GM21825 (cell line): ENCODE measurements at regions not wholly inside any gene's neighbourhood (a gene's known extent, or its start where the extent isn't known, plus 50 kb on each side); places are given as distances from the start of the nearest gene placed in this dataset.
"Not testable (repeated sequence)": the region's sequence is repeated elsewhere in the genome, so short reads cannot be mapped to it uniquely, and the experiment has no call there.

ENCODE experiments used
- ATAC-seq: cut with Tn5 transposase; IDR thresholded peaks from one replicate; pipeline ENCODE4 v1.9.1; 2021; ENCODE audit warnings: mild to moderate bottlenecking, moderate library complexity; ENCODE audit not compliant: unreplicated experiment

GRCh38 chr21:6553505-6554376 lies 3967.6 kb upstream of the TPTE start:
- ATAC-seq, result not testable (repeated sequence)

- not testable (repeated sequence) for ATAC-seq
These were observed 3967.0 kb upstream of the TPTE start for GRCh38 chr21:6554377-6554864.

- peak; percentile 47 for ATAC-seq
These were observed 3964.9 kb upstream of the TPTE start for GRCh38 chr21:6556516-6556915.

DNA sequence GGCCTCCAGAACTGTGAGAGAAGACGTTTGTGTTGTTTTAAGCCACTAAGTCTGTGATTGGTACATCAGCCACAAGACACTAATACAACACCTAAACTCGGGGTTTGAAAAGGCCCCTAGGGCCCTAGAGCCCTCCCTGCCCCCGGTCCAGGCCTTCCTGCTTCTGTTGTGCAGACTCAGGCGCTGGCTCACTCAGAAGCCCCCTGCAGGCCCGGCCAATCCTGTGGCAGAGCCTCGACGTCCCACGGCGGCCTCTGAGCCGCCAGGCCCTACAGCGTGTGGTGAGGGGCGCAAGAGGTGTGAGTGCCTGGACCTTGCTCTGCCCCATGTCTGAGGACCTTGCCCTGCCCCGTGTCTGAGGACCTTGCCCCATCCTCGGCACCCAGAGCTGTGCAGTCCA lies 3964.0 kb upstream of the TPTE start:
- not testable (repeated sequence) for ATAC-seq

- ATAC-seq, result not testable (repeated sequence)
These were observed 3960.2 kb upstream of the TPTE start for GRCh38 chr21:6561168-6561567.

GRCh38 chr21:6561578-6561977 lies 3959.8 kb upstream of the TPTE start:
- not testable (repeated sequence) for ATAC-seq

GRCh38 chr21:6564543-6565166 lies 3956.7 kb upstream of the TPTE start:
- ATAC-seq, result not testable (repeated sequence)

DNA sequence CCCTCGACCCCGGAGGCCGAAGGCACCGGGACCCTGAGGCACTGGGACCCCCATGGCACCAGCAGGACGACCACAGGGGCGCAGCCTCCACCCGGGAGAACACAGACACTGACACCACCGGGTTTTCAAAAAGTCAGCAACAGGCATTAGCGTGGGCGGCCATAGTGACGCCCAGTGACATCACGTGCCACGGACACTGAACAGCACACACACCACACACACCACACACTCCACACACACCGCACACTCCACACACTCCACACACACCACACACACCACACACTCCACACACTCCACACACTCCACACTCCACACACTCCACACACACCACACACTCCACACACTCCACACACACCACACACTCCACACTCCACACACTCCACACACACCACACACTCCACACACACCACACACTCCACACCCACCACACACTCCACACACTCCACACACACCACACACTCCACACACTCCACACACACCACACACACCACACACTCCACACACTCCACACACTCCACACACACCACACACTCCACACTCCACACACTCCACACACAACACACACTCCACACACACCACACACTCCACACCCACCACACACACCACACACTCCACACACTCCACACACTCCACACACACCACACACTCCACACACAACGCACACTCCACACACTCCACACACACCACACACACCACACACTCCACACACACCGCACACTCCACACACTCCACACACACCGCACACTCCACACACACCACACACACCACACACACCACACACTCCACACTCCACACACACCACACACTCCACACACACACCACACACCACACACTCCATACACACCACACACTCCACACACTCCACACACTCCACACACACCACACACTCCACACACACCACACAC lies 3955.9 kb upstream of the TPTE start:
- ATAC-seq, result not testable (repeated sequence)

- not testable (repeated sequence) for ATAC-seq
These were observed 3953.8 kb upstream of the TPTE start for GRCh38 chr21:6567542-6567941.

DNA sequence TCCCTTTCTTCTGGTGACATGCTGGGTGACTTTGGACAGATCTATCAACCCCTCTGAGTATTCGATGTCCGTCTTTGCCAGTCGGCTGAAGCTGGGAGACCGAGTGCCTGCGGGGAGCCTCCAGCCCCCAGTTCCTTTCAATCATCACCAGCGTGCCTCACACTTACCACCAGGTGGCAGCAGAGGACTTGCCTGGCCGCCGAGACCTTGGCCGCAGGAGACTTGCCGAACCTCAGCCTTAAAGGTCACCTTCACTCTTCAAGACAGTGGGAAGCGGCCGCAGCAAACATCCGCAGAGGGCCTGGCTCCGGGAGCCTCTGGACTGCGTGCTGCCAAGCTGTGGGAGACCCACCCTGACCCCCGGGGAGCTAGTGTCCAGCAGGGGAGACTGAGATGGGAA lies 3952.2 kb upstream of the TPTE start:
- peak; percentile 44 for ATAC-seq

DNA sequence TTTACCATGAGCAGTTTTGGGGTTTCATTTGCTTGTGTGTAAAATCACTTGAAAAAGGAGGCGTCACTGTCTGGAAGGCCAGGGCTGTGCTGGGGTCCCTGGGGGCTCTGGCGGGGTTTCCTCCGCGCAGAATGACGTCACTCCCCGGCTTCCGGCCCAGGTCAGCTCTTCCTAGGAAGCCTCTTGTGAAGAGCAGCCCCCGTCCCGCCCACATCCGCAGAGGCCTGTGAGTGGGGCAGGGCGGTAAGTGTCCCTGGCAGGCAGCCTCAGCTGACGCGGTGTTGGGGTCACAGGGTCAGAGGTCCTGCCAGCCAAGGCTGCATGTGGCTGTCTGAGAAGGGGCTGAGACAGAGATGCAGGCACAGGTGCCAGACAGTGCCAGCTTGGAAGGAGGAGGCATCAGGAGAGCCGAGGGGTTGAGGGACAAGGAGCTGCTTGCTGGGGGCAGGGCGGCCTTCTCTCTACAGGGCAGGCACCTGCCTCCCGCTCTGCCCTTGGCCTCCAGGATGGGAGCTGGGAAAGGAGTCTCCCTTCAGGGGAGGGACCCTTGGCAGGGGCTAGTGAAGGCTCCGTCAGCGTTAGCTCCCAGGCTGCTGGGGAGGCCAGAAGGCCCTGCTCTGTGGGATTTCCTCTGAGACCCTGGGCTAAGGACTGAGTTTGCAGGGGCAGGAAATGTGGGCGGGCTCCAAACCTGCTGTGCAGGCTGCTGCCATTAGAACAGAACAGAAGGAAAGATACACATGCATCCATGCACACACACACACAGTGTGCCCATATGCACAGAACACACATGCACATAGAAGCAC lies 3951.6 kb upstream of the TPTE start:
- peak; percentile 57 for ATAC-seq

DNA sequence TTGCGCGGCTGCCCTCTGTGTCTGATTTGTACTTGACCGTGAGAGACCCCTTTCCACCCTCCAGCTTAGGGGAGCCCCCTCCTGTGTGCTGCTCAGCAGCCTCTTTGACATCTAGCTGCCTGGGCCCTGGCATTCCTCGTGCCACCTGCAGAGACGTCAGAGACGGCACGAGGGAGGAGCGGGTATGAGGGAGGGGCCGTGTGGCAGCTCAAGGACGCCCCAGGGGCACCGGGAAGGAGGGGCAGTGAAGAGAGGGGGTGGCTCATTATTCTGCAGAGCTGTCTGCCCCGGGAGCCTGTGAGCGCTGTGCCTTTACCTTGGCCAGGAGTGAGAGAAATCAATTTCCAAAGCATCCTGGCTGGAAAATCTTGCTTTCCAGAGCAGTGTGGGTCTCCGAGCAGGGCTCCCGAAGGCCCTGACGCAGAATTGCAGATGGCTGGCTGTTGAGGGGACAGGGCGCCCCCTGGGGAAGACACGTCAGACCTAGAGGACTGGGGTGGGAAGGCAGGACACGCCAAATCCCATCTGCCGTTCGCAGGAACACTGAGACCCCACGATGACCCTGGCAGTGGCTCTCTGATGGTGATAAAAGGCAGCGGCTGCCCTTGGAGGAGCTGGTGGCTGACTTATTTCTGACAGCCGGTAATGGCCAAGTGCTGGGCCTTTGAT lies 3950.5 kb upstream of the TPTE start:
- not testable (repeated sequence) for ATAC-seq

- not testable (repeated sequence) for ATAC-seq
These were observed 3947.8 kb upstream of the TPTE start for GRCh38 chr21:6573576-6573975.

DNA sequence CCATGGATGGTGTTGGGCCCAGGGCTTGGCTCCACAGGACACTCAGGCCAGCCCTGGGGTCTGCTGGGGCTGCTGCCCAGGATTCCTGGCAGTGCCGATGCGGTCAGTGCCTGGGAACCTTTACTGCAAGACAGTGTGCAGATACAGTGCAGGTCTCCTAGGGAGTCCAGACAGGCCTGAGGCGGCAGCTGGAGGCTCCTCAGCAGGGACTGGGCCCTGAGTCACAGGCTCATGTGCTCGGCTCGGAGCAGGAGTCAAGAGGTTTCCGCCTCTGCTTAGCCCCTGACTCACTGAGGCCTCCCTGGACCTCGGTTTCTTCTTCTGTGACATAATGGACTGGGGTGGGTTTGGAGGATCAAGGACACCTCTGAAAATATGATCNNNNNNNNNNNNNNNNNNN lies 3941.6 kb upstream of the TPTE start:
- ATAC-seq, result not testable (repeated sequence)
